ENCODE measurements at regions not wholly inside any gene's neighbourhood (a gene's known extent, or its start where the extent isn't known, plus 50 kb on each side); places are given as distances from the start of the nearest gene placed in this dataset.

DNA sequence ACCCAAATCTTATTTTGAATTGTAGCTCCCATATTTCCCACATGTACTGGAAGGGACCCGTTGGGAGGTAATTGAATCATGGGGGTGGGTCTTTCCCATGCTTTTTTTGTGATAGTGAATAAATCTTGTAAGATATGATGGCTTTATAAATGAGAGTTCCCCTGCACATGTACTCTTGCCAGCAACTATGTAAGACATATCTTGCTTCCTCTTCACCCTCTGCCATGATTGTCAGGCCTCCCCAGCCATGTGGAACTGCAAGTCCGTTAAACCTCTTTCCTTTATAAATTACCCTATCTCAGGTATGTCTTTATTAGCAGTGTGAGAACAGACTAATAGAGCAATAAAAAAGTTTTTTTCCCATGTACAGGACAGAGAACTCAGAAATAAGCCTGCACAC lies 468.4 kb upstream of the SPHKAP start:
- no peaks in the 10 kb centered on the region for H3K36me3 ChIP-seq (ENCODE audit: control insufficient read depth, insufficient read depth, low read length)
- no peak for TF ChIP-seq CTCF (IDR thresholded peaks at IDR 0.05; ENCODE audit: insufficient read depth, low read length, poor library complexity, severe bottlenecking)
- H3K4me3 ChIP-seq (replicated peaks; ENCODE audit: low read depth, low read length) = no peak overlapping the region
- H3K27me3 ChIP-seq (replicated peaks; ENCODE audit: control insufficient read depth, insufficient read depth, low read length) = no peaks in the 10 kb centered on the region
- DNase-seq (ENCODE audit: extremely low read depth, insufficient read length) = no peak

DNA sequence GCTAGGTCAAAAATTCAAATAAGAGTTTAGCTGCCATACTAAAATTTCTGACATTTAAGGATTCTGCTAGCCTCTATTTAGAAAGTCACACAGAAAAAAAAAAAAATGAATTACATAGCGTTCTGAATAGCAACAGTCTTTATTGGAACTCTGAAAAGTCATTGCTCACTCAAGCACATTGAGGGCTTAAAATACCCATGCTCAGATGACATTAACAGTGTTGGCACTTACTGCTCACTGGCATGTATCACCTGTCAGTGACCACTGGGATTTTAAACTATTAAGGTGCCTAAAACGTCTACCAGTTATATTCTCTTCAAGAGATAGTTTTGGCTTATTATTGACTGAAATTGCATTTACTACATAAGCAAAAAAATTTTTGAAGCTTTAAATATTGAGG lies 468.0 kb upstream of the SPHKAP start:
- no peak for TF ChIP-seq CTCF (IDR thresholded peaks at IDR 0.05; ENCODE audit: insufficient read depth, low read length, poor library complexity, severe bottlenecking)
- Histone ChIP-seq H3K27me3 (replicated peaks; ENCODE audit: control insufficient read depth, insufficient read depth, low read length) (no peaks in the 10 kb centered on the region), H3K4me3 (replicated peaks; ENCODE audit: low read depth, low read length) (no peak overlapping the region), H3K36me3 (ENCODE audit: control insufficient read depth, insufficient read depth, low read length) (no peaks in the 10 kb centered on the region)
- DNase-seq (ENCODE audit: extremely low read depth, insufficient read length) = no peak

GRCh38 chr2:228648541-228648940 lies 467.1 kb upstream of the SPHKAP start:
- H3K36me3 ChIP-seq (ENCODE audit: control insufficient read depth, insufficient read depth, low read length) = no peaks in the 10 kb centered on the region
- no peak for DNase-seq (ENCODE audit: extremely low read depth, insufficient read length)
- H3K27me3 ChIP-seq (replicated peaks; ENCODE audit: control insufficient read depth, insufficient read depth, low read length) = no peaks in the 10 kb centered on the region
- no peak overlapping the region for H3K4me3 ChIP-seq (replicated peaks; ENCODE audit: low read depth, low read length)
- no peak for TF ChIP-seq CTCF (IDR thresholded peaks at IDR 0.05; ENCODE audit: insufficient read depth, low read length, poor library complexity, severe bottlenecking)

DNA sequence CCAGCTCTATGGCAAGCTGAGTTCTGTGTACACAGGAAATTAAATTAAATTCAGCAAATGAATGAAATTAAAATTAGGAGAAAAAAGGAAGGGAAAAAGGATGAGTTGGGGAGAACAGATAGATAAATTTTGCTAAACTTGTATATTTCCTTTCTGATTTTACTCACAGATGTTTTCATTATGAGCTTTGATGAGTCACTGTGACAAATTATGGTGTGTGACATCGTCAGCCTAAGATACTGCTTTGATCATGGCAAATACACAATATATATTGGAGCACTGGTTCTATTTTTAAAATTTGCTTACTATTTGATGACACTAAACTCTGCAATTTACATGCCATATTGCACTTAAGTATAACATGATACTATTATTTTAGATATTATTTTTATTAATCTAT lies 464.6 kb upstream of the SPHKAP start:
- no peaks in the 10 kb centered on the region for H3K27me3 ChIP-seq (replicated peaks; ENCODE audit: control insufficient read depth, insufficient read depth, low read length)
- H3K4me3 ChIP-seq (replicated peaks; ENCODE audit: low read depth, low read length) = no peak overlapping the region
- no peak for DNase-seq (ENCODE audit: extremely low read depth, insufficient read length)
- no peaks in the 10 kb centered on the region for H3K36me3 ChIP-seq (ENCODE audit: control insufficient read depth, insufficient read depth, low read length)
- no peak for TF ChIP-seq CTCF (IDR thresholded peaks at IDR 0.05; ENCODE audit: insufficient read depth, low read length, poor library complexity, severe bottlenecking)

DNA sequence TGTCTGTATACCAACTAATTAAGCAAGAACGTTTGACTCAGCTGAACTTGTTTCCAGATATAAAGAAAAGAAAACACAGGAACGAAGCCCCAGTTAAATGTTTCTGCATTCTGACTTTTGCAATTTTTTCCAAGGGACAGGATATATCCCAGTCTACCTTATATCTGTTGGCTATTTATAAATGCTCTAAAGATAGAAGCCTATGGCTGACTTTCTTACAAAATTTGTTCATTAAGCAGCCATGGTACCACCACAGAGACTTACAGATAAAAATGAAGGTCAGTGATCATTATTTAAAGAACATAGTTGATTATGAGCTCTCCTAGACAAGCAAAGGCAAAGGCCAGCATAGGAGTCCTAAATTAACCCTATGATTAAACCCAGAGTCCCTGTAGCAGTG lies 462.7 kb upstream of the SPHKAP start:
- Histone ChIP-seq H3K36me3 (ENCODE audit: control insufficient read depth, insufficient read depth, low read length) (no peaks in the 10 kb centered on the region), H3K27me3 (replicated peaks; ENCODE audit: control insufficient read depth, insufficient read depth, low read length) (no peaks in the 10 kb centered on the region), H3K4me3 (replicated peaks; ENCODE audit: low read depth, low read length) (no peak overlapping the region)
- no peak for TF ChIP-seq CTCF (IDR thresholded peaks at IDR 0.05; ENCODE audit: insufficient read depth, low read length, poor library complexity, severe bottlenecking)
- DNase-seq (ENCODE audit: extremely low read depth, insufficient read length) = no peak

DNA sequence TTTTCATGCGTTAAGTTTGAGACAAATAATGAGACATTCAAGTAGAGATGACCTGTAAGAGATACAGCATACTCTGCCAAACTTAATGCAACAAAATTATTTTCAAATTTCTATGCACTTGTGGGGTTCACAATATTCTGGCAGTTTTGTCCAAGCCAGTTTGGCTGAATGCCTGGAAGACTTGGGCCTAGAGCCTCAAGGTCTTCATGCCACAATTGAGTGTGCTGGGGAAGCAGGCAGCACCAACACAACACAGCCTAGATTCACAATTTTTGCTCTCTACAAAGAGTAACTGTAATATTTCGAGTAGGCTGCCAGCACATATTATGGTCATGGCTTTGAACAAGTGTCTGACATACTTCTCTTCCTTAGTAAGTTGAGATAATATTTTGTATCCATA lies 461.4 kb upstream of the SPHKAP start:
- H3K36me3 ChIP-seq (ENCODE audit: control insufficient read depth, insufficient read depth, low read length) = no peaks in the 10 kb centered on the region
- H3K4me3 ChIP-seq (replicated peaks; ENCODE audit: low read depth, low read length) = no peak overlapping the region
- no peak for DNase-seq (ENCODE audit: extremely low read depth, insufficient read length)
- H3K27me3 ChIP-seq (replicated peaks; ENCODE audit: control insufficient read depth, insufficient read depth, low read length) = no peaks in the 10 kb centered on the region
- no peak for TF ChIP-seq CTCF (IDR thresholded peaks at IDR 0.05; ENCODE audit: insufficient read depth, low read length, poor library complexity, severe bottlenecking)

All from GM06990 (cell line).